Type B pancreatic cell (in vitro differentiated cells): ENCODE measurements at regions not wholly inside any gene's neighbourhood (a gene's known extent, or its start where the extent isn't known, plus 50 kb on each side); places are given as distances from the start of the nearest gene placed in this dataset.
"Not testable (repeated sequence)": the region's sequence is repeated elsewhere in the genome, so short reads cannot be mapped to it uniquely, and the experiment has no call there.

Source experiments
- DNase-seq: peaks from one replicate; pipeline ENCODE4 v3.0.0; 2021; ENCODE audit warnings: mixed read lengths; ENCODE audit not compliant: unreplicated experiment; ENCODE audit errors: extremely low spot score
- H3K27ac Mint-ChIP-seq: 2 replicates; pipeline ENCODE4 v1.8.0; 2021; ENCODE audit warnings: mild to moderate bottlenecking, mixed read lengths
- H3K27me3 Mint-ChIP-seq: 2 replicates; pipeline ENCODE4 v1.8.0; 2021; ENCODE audit warnings: mixed read lengths
- H3K36me3 Mint-ChIP-seq: 2 replicates; pipeline ENCODE4 v1.8.0; 2021; ENCODE audit warnings: mixed read lengths
- H3K4me1 Mint-ChIP-seq: one replicate; pipeline ENCODE4 v1.8.0; 2021; ENCODE audit warnings: mixed read lengths; ENCODE audit not compliant: unreplicated experiment
- H3K4me3 Mint-ChIP-seq: 2 replicates; pipeline ENCODE4 v1.8.0; 2021; ENCODE audit warnings: mild to moderate bottlenecking, mixed read lengths
- H3K9me3 Mint-ChIP-seq: 2 replicates; pipeline ENCODE4 v1.8.0; 2021; ENCODE audit warnings: mixed read lengths
- TF ChIP-seq, protein P1 (sequence below): fragments of 200-600 bp; sonication (generic); conservative IDR thresholded peaks from 2 replicates; pipeline ENCODE4 v1.5.0; 2021; ENCODE audit warnings: antibody characterized with exemption, mild to moderate bottlenecking

DNA sequence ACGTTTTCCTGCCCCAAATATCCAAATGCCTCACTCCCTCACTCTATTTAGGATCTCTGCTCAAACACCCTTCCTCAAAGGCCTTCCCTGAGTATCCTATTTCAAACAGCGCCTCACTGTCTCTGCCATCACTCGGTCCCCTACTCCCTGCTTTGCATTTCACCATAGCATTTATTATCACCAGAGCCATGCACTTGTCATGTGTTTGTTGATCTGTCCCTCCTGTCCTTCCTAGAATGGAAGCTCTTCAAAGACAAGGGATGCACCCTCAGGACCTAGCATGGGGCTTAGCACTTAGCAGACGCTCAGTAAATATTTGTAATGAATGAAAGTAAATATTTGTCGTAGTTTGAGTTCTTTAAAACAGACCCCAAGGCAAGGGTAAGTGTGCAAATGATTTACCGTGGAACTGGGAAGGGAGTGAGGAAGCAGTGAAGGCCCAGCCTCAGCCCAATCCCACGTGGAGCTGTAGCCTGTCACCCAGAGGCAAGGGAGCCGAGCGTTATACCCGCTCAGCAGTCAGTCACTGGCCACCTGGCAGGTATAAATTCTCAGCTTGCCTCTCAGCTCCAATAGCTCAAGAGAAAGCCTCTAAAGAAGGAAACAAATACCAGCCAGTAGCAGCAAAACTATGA lies 97.7 kb upstream of the KIF2A start:
- no peaks in the 10 kb centered on the region for H3K36me3 Mint-ChIP-seq
- no peak for DNase-seq
- peaks cover 5% of the 10 kb centered on the region for H3K27me3 Mint-ChIP-seq
- H3K4me1 Mint-ChIP-seq, result peaks cover 6% of the 10 kb centered on the region
- TF ChIP-seq, protein P1, sequence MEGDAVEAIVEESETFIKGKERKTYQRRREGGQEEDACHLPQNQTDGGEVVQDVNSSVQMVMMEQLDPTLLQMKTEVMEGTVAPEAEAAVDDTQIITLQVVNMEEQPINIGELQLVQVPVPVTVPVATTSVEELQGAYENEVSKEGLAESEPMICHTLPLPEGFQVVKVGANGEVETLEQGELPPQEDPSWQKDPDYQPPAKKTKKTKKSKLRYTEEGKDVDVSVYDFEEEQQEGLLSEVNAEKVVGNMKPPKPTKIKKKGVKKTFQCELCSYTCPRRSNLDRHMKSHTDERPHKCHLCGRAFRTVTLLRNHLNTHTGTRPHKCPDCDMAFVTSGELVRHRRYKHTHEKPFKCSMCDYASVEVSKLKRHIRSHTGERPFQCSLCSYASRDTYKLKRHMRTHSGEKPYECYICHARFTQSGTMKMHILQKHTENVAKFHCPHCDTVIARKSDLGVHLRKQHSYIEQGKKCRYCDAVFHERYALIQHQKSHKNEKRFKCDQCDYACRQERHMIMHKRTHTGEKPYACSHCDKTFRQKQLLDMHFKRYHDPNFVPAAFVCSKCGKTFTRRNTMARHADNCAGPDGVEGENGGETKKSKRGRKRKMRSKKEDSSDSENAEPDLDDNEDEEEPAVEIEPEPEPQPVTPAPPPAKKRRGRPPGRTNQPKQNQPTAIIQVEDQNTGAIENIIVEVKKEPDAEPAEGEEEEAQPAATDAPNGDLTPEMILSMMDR, result no peak
- H3K4me3 Mint-ChIP-seq, result no peak overlapping the region
- no peak overlapping the region for H3K27ac Mint-ChIP-seq
- no peaks in the 10 kb centered on the region for H3K9me3 Mint-ChIP-seq

DNA sequence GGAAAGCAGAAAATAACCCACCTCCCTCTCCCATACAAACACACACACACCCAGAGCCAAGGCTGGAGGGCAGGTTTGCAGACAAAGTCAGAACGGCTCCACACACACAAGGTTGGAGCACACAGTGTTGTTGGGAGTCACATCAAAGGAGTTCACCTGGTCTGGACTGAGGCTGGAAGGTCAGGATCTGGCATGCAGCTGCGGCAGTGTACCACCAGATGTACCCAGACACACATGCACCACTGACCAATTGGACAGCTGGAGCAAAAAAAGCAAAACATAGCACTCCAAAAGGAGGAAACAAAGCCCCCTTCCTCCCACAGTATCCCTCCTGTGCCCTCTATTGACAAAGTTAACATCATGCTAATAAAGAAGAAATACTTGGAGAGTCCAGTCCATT lies 94.6 kb upstream of the KIF2A start:
- H3K27me3 Mint-ChIP-seq, result peaks cover 2% of the 10 kb centered on the region
- H3K4me1 Mint-ChIP-seq, result peaks cover 6% of the 10 kb centered on the region
- no peaks in the 10 kb centered on the region for H3K36me3 Mint-ChIP-seq
- H3K4me3 Mint-ChIP-seq, result no peak overlapping the region
- no peaks in the 10 kb centered on the region for H3K9me3 Mint-ChIP-seq
- TF ChIP-seq, protein P1, result no peak
- no peak for DNase-seq
- H3K27ac Mint-ChIP-seq, result no peak overlapping the region

DNA sequence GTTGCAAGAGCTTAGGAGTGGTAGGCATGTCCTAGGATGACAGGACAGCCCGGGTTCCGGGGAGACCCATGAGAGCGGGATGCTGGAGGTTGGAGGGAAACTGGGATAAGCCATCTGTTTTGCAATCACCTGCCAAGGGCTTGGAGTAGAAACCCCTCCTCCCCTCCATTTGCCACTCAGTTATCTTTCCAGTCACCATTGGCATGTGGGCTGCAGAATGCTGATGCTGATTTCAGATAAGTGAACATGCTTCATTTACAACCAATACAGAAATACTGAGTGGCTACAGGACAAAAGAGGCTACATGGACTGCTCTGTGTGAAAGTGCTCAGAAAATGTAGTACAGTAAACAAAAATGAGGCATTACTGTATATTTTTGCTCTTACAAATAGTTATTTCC lies 93.4 kb upstream of the KIF2A start:
- no peak for DNase-seq
- TF ChIP-seq, protein P1, result no peak

DNA sequence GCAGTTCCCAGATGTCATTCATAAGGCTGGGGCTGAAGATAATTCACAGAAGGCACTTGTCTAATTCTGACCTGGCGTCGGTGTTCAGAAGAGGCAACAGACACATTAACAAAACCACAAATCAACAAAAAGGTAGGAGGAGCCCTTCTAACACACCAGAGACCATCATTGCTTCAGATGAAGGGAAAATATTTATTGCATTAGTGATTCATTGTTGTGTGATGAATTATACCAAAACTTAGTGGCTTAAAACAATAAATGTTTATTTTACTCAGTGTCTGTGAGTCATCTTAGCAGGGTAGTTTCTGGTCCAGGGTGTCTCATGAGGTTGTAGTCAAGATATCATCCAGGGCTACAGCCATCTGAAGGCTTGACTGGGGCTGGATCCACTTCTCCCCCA lies 91.3 kb upstream of the KIF2A start:
- Mint-ChIP-seq H3K9me3 (no peaks in the 10 kb centered on the region), H3K27ac (no peak overlapping the region), H3K4me3 (no peak overlapping the region), H3K4me1 (no peaks in the 10 kb centered on the region), H3K27me3 (peaks cover 2% of the 10 kb centered on the region), H3K36me3 (no peaks in the 10 kb centered on the region)
- no peak for DNase-seq
- TF ChIP-seq, protein P1, result no peak

More for the DNA sequence above, 93.4 kb upstream of the KIF2A start:
- no peak overlapping the region for H3K4me3 Mint-ChIP-seq
- no peak overlapping the region for H3K27ac Mint-ChIP-seq
- H3K27me3 Mint-ChIP-seq, result peaks cover 2% of the 10 kb centered on the region
- no peaks in the 10 kb centered on the region for H3K9me3 Mint-ChIP-seq
- H3K36me3 Mint-ChIP-seq, result no peaks in the 10 kb centered on the region
- peaks cover 6% of the 10 kb centered on the region for H3K4me1 Mint-ChIP-seq

DNA sequence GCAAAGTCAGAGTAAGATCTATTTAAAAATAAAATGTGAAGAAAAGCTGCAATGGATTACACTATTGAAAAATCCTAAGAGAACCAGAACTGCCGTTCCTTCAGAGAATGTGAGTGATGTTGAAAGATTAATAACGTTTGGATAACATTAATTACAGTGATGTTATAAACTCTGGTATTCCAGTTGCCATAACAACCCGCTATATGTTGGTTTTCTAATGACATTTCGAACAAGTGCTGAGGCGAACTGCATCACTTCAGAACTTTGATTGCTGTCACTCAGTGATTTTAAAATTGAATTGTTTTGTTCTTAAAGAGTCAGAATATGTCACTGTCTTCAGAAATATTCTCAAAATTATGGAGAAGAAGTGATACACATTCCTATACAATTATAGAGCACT lies 89.4 kb upstream of the KIF2A start:
- H3K4me3 Mint-ChIP-seq, H3K9me3 Mint-ChIP-seq, DNase-seq, H3K27me3 Mint-ChIP-seq, H3K36me3 Mint-ChIP-seq, H3K4me1 Mint-ChIP-seq, H3K27ac Mint-ChIP-seq: not testable (repeated sequence)

DNA sequence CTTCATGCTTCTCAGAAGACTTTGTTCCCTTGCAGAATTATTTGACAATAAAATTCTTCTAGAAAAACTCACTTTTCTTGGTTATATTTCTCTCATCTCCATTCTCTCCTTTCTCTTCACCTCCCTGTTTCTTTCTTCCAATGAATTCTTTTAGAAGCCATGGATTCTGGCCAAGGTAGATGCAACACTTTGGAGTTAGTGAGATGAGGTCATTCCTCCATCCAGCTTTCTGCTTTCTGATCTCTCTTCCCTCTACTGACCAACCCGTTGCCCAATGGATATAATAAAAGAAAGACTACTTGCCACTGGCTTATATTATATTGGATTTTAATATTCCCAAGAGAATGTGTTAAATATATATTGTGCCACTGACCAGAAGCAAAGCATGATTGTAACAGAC lies 88.9 kb upstream of the KIF2A start:
- not testable (repeated sequence) for H3K27ac Mint-ChIP-seq, DNase-seq, H3K4me1 Mint-ChIP-seq, H3K9me3 Mint-ChIP-seq, H3K4me3 Mint-ChIP-seq, H3K36me3 Mint-ChIP-seq, H3K27me3 Mint-ChIP-seq

DNA sequence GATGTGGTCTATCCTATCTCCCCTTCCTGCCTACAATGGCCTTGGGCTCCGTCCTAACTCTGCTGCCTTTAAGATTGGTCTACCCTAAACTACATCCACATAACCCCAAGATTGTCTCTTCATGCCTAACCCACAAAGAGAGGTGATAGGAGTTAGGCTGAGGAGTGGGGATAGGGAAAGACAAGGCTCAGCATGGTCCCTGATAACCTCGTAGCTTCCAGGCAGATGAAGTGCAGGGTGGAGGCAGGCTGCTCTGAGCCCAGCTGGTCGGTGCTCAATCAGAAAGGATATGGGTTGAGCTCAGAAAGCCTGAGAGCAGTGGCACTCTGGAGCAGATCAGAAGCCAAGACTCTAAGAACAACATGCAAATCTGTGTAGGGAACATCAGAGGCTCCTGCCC lies 87.1 kb upstream of the KIF2A start:
- not testable (repeated sequence) for H3K9me3 Mint-ChIP-seq, DNase-seq, H3K4me3 Mint-ChIP-seq, H3K27ac Mint-ChIP-seq, H3K36me3 Mint-ChIP-seq, H3K4me1 Mint-ChIP-seq, H3K27me3 Mint-ChIP-seq

DNA sequence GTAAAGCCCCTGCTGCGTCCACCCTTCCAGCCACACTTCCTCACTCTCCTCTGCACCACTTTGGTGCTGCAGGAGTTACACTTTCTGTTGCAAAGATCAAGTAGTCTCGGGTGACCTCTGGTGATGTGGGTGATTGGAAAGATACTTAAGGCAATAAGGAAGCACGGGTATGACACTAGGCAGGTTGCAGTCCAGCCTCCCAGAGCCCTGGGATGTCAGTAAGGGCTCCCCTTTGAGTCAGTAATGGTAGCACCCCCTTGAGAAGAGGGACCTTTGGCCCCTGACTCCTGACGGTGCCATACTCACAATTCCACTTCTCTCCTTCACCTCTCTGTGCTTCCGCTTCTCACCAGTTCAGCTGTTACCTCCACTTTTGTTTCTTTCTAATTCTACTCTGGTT lies 84.1 kb upstream of the KIF2A start:
- not testable (repeated sequence) for H3K4me1 Mint-ChIP-seq, H3K27me3 Mint-ChIP-seq, H3K36me3 Mint-ChIP-seq, H3K27ac Mint-ChIP-seq, H3K9me3 Mint-ChIP-seq, H3K4me3 Mint-ChIP-seq, DNase-seq

DNA sequence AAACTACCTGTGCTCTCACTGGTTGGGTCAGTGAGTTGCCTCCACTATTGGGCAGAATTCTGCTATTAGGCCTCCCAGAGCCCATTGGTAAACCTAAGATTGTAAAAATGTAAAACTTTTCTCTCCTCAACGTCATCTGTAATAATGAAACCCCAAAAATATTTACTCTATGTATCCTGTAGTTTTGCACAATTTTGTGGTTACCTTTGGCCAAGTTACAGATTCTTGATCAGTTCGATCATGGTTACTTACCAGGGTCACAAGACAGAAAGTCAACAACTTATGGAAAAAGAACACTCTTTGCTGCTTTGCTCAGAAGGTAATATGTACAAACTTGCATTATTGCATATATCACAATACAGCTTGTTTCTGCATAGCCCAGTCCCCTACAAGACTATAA lies 83.7 kb upstream of the KIF2A start:
- not testable (repeated sequence) for H3K4me1 Mint-ChIP-seq, H3K27ac Mint-ChIP-seq, H3K27me3 Mint-ChIP-seq, DNase-seq, H3K4me3 Mint-ChIP-seq, H3K9me3 Mint-ChIP-seq, H3K36me3 Mint-ChIP-seq
